Activated CD4-positive, alpha-beta memory T cell treated with anti-CD3 and anti-CD28 coated beads for 36 hours (primary cell): ENCODE measurements at regions not wholly inside any gene's neighbourhood (a gene's known extent, or its start where the extent isn't known, plus 50 kb on each side); places are given as distances from the start of the nearest gene placed in this dataset.
"Not testable (repeated sequence)": the region's sequence is repeated elsewhere in the genome, so short reads cannot be mapped to it uniquely, and the experiment has no call there.

Experiments
- CTCF ChIA-PET: fragments of 350-600 bp; sonication (Branson Sonifier 250); formaldehyde crosslinking; loops from one replicate; lab custom pipeline; 2021; ENCODE audit warnings: antibody characterized with exemption, inconsistent platforms; lab: Charles Lee
- POLR2A ChIA-PET: fragments of 350-600 bp; sonication (Branson Sonifier 250); formaldehyde crosslinking; loops from one replicate; lab custom pipeline; 2021; ENCODE audit warnings: antibody characterized with exemption; lab: Charles Lee
- DNase-seq: peaks from one replicate; pipeline ENCODE4 v3.0.0-alpha.2; 2020
- H3K27ac Mint-ChIP-seq: one replicate; pipeline ENCODE4 v1.8.0; 2021; ENCODE audit warnings: mixed read lengths
- H3K27me3 Mint-ChIP-seq: one replicate; pipeline ENCODE4 v1.8.0; 2021; ENCODE audit warnings: mixed read lengths
- H3K36me3 Mint-ChIP-seq: one replicate; pipeline ENCODE4 v1.8.0; 2021; ENCODE audit warnings: mixed read lengths
- H3K4me1 Mint-ChIP-seq: one replicate; pipeline ENCODE4 v1.8.0; 2021; ENCODE audit warnings: low read depth, mixed read lengths
- H3K4me3 Mint-ChIP-seq: one replicate; pipeline ENCODE4 v1.8.0; 2021; ENCODE audit warnings: mild to moderate bottlenecking, mixed read lengths
- H3K9me3 Mint-ChIP-seq: one replicate; pipeline ENCODE4 v1.8.0; 2021; ENCODE audit warnings: mixed read lengths
- intact Hi-C: fragments of 100-400 bp; cut with micrococcal nuclease; formaldehyde crosslinking; loops from one replicate; pipeline ENCODE4 v1.15.1; 2023

DNA sequence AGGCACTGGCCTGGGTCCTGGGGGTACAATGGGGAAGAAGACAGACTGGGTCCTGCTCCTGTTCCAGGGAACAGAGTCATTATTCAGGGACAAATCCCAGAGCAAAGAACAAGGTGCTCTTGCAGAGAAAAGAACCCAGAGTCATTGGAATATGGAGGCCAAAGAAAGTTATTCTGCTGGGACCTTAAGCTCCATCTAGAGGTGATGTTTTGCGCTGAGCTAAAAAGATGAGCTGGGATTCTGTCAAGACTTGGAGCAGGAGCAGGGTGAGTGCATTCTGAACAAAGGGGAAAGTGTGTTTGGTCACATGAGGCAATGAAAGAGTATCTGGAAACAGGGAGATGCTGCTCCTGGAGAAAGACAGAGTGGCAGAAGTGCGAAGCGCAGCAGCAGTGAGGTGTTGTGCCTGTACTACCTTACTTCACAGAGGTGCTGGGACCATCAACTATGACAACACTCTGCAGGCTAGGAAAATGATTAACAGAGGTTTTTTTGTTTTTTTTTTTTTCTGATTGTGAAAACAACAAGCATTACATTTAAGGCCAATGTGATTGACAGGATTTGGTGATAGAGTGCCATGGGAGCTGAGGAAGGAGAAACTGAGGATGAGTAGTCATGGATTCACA lies 95.3 kb upstream of the TNFSF11 start:
- intact Hi-C loops: loop anchor here (1.0 kb wide), 2 partner anchors 124 to 144 kb away; no protein-coding TSS in a partner anchor
- Mint-ChIP-seq H3K4me3 (no peak overlapping the region), H3K4me1 (peaks cover 23% of the 10 kb centered on the region), H3K27ac (no peak overlapping the region), H3K27me3 (no peaks in the 10 kb centered on the region), H3K36me3 (peaks cover 20% of the 10 kb centered on the region), H3K9me3 (peaks cover 9% of the 10 kb centered on the region)
- ChIA-PET POLR2A (no interaction called here), CTCF (interaction anchor here (0.7 to 2.7 kb wide), 8 partner anchors 14 to 145 kb away, joined by 3 to 20 read pairs (median 3); no protein-coding TSS in a partner anchor)
- DNase-seq: no peak

DNA sequence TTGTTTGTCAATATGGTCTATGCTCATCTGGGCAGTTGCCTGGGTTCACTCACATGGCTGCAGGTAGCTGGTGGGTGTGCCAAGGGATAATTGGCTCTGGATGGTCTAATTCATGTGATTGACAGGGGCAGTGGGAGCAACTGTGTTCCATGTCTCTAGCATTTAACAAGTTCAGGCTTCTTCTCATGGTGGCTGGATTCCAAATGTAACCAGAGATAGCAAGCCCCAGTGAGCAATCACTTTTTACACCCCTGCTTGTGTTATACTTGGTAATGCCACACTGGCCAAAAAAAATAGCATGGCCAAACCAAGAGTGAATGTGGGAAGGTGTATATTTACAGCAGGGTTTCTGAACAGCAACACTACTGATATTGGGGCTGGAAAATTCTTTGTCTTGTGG lies 89.6 kb upstream of the TNFSF11 start:
- no peak for DNase-seq
- ChIA-PET POLR2A (no interaction called here), CTCF (no interaction called here)
- Mint-ChIP-seq H3K27ac (no peak overlapping the region), H3K36me3 (peaks cover 11% of the 10 kb centered on the region), H3K4me1 (peaks cover 3% of the 10 kb centered on the region), H3K4me3 (no peak overlapping the region), H3K27me3 (no peaks in the 10 kb centered on the region), H3K9me3 (no peaks in the 10 kb centered on the region)
- intact Hi-C loops: no loop called here

DNA sequence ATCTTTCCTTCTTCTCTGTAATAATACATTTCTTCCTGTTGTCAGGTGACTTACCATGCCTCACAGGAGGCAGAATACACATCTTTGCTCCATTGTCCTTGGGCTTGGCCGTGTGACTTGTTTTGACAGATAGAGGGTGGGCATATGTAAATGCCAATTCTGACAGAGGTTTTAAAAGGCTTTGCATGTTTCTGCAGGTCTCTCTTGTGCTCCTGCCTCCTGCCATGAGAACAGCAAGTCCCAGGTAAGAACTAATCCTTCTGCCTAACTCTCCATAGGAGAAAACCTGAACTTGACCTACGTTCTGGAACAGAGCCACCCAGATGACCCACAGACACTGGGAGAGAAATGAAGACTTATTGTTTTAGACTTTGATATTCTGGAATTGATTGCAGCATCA lies 88.7 kb upstream of the TNFSF11 start:
- no peak for DNase-seq
- no peak overlapping the region for H3K27ac Mint-ChIP-seq
- peaks cover 9% of the 10 kb centered on the region for H3K36me3 Mint-ChIP-seq
- H3K27me3 Mint-ChIP-seq: no peaks in the 10 kb centered on the region
- H3K4me1 Mint-ChIP-seq: peaks cover 3% of the 10 kb centered on the region
- CTCF ChIA-PET: no interaction called here
- no peak overlapping the region for H3K4me3 Mint-ChIP-seq
- no peaks in the 10 kb centered on the region for H3K9me3 Mint-ChIP-seq
- intact Hi-C loops: no loop called here
- POLR2A ChIA-PET: no interaction called here

- DNase-seq: no peak
- H3K9me3 Mint-ChIP-seq: no peaks in the 10 kb centered on the region
- no peak overlapping the region for H3K4me3 Mint-ChIP-seq
- peaks cover 3% of the 10 kb centered on the region for H3K4me1 Mint-ChIP-seq
- H3K36me3 Mint-ChIP-seq: peaks cover 8% of the 10 kb centered on the region
- intact Hi-C loops: no loop called here
- ChIA-PET CTCF (no interaction called here), POLR2A (no interaction called here)
- no peak overlapping the region for H3K27ac Mint-ChIP-seq
- no peaks in the 10 kb centered on the region for H3K27me3 Mint-ChIP-seq
Measured at GRCh38 chr13:42486711-42487198, 87.2 kb upstream of the TNFSF11 start.

DNA sequence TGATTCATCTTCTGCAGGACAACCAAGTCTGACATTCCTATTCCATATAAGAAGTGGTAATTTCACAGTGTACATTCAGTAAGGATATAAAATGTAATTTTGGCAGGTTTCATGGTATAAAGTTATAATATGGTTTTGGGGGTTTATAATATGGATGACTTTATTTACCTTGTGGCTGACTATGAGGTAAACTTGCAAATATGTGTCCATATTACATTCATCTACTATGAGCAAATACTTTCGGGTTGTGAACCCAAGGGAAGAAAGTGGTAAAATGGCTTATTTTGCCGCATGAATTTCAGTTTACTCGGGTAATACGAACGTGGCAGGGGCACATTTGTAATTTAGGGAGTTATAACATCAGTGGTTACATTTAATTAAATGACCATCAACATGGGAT lies 86.7 kb upstream of the TNFSF11 start:
- Mint-ChIP-seq H3K27ac (no peak overlapping the region), H3K4me3 (no peak overlapping the region), H3K9me3 (no peaks in the 10 kb centered on the region), H3K4me1 (peaks cover 5% of the 10 kb centered on the region), H3K36me3 (peaks cover 8% of the 10 kb centered on the region), H3K27me3 (no peaks in the 10 kb centered on the region)
- POLR2A ChIA-PET: no interaction called here
- no peak for DNase-seq
- CTCF ChIA-PET: no interaction called here
- intact Hi-C loops: no loop called here

DNA sequence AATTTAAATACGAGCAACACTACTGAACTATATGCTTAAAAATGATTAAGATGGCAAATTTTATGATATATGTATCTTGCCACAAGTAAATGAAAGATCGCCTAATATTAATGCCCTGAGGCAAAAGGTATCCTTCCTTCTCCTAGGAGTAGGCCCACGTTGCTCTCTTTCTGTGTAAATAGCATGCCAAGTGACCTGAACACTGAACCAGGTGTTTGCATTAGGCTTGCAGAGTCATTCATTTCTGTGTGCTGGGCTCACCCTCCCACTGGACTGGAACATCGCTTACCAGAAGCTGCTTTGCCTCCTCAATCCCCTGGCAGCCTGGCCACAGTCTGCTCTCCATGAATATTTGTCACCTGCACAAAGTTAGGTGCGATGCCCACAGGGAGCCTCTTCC lies 83.3 kb upstream of the TNFSF11 start:
- no peaks in the 10 kb centered on the region for H3K27me3 Mint-ChIP-seq
- intact Hi-C loops: loop anchor here (10.0 kb wide), 3 partner anchors 504 to 604 kb away; partner anchors contain the start of gene EPSTI1
- peaks cover 4% of the 10 kb centered on the region for H3K36me3 Mint-ChIP-seq
- no peaks in the 10 kb centered on the region for H3K9me3 Mint-ChIP-seq
- peaks cover 33% of the 10 kb centered on the region for H3K4me1 Mint-ChIP-seq
- H3K27ac Mint-ChIP-seq: no peak overlapping the region
- H3K4me3 Mint-ChIP-seq: no peak overlapping the region
- POLR2A ChIA-PET: no interaction called here
- no peak for DNase-seq
- CTCF ChIA-PET: no interaction called here

GRCh38 chr13:42492372-42492920 lies 81.5 kb upstream of the TNFSF11 start:
- H3K36me3 Mint-ChIP-seq: no peaks in the 10 kb centered on the region
- no peak for DNase-seq
- POLR2A ChIA-PET: no interaction called here
- peaks cover 45% of the 10 kb centered on the region for H3K4me1 Mint-ChIP-seq
- CTCF ChIA-PET: interaction anchor here (1.2 kb wide), 1 partner anchor 14 kb away, joined by 3 read pairs; no protein-coding TSS in a partner anchor
- intact Hi-C loops: loop anchor here (10.0 kb wide), 3 partner anchors 502 to 602 kb away; partner anchors contain the start of gene EPSTI1
- H3K9me3 Mint-ChIP-seq: no peaks in the 10 kb centered on the region
- no peak overlapping the region for H3K4me3 Mint-ChIP-seq
- no peak overlapping the region for H3K27ac Mint-ChIP-seq
- no peaks in the 10 kb centered on the region for H3K27me3 Mint-ChIP-seq

DNA sequence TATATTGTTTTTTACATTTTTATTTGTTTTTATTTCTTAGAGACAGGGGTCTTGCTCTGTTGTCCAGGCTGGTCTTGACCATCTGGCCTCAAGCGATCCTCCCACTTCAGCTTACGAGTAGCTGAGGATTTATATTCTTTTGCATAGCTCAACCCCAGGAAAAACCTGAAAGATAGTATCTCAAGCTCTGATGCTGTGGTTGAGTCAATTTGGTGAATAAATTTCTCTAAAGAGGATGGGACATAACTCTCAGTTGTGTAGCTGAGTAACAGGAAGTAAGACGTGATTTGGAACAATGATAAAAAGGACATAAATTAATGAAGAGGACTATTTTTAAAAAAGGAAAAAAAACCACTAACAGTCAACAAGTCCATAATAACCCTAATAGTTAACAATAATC lies 79.8 kb upstream of the TNFSF11 start:
- intact Hi-C loops: loop anchor here (2.0 to 10.0 kb wide), 5 partner anchors 67 to 601 kb away; partner anchors contain the start of gene EPSTI1
- no peak for DNase-seq
- no peaks in the 10 kb centered on the region for H3K9me3 Mint-ChIP-seq
- ChIA-PET CTCF (interaction anchor here (0.9 to 2.1 kb wide), 7 partner anchors 16 to 476 kb away, joined by 3 to 5 read pairs (median 3); no protein-coding TSS in a partner anchor), POLR2A (interaction anchor here (0.6 to 2.5 kb wide), 10 partner anchors 74 to 1486 kb away, joined by 3 to 9 read pairs (median 4); no protein-coding TSS in a partner anchor)
- H3K27me3 Mint-ChIP-seq: no peaks in the 10 kb centered on the region
- H3K4me1 Mint-ChIP-seq: peaks cover 61% of the 10 kb centered on the region
- H3K4me3 Mint-ChIP-seq: peak overlapping the region; percentile 4
- peak overlapping the region; percentile 86 for H3K27ac Mint-ChIP-seq
- no peaks in the 10 kb centered on the region for H3K36me3 Mint-ChIP-seq

- peak overlapping the region; percentile 11 for H3K4me3 Mint-ChIP-seq
- peak overlapping the region; percentile 86 for H3K27ac Mint-ChIP-seq
- H3K36me3 Mint-ChIP-seq: peaks cover 2% of the 10 kb centered on the region
- H3K9me3 Mint-ChIP-seq: no peaks in the 10 kb centered on the region
- DNase-seq: no peak
- POLR2A ChIA-PET: interaction anchor here (0.6 to 2.9 kb wide), 7 partner anchors 75 to 467 kb away, joined by 3 to 11 read pairs (median 5); no protein-coding TSS in a partner anchor
- no peaks in the 10 kb centered on the region for H3K27me3 Mint-ChIP-seq
- CTCF ChIA-PET: interaction anchor here (0.7 to 2.1 kb wide), 3 partner anchors 98 to 475 kb away, joined by 3 to 5 read pairs (median 3); no protein-coding TSS in a partner anchor
- intact Hi-C loops: loop anchor here (1.0 to 10.0 kb wide), 9 partner anchors 66 to 600 kb away; partner anchors contain the start of genes EPSTI1 and VWA8
- peaks cover 61% of the 10 kb centered on the region for H3K4me1 Mint-ChIP-seq
Measured at GRCh38 chr13:42495255-42495654, 78.7 kb upstream of the TNFSF11 start.

GRCh38 chr13:42495751-42496150 lies 78.2 kb upstream of the TNFSF11 start:
- H3K9me3 Mint-ChIP-seq: peaks cover 3% of the 10 kb centered on the region
- DNase-seq: peak; percentile 47
- peak overlapping the region; percentile 3 for H3K4me3 Mint-ChIP-seq
- CTCF ChIA-PET: interaction anchor here (0.7 kb wide), 1 partner anchor 103 kb away, joined by 3 read pairs; no protein-coding TSS in a partner anchor
- H3K27me3 Mint-ChIP-seq: no peaks in the 10 kb centered on the region
- peaks cover 61% of the 10 kb centered on the region for H3K4me1 Mint-ChIP-seq
- intact Hi-C loops: loop anchor here (1.0 to 10.0 kb wide), 11 partner anchors 51 to 599 kb away; partner anchors contain the start of genes EPSTI1 and VWA8
- H3K36me3 Mint-ChIP-seq: peaks cover 5% of the 10 kb centered on the region
- POLR2A ChIA-PET: interaction anchor here (0.6 to 2.9 kb wide), 6 partner anchors 90 to 467 kb away, joined by 3 to 11 read pairs (median 5); no protein-coding TSS in a partner anchor
- H3K27ac Mint-ChIP-seq: peak overlapping the region; percentile 86

DNA sequence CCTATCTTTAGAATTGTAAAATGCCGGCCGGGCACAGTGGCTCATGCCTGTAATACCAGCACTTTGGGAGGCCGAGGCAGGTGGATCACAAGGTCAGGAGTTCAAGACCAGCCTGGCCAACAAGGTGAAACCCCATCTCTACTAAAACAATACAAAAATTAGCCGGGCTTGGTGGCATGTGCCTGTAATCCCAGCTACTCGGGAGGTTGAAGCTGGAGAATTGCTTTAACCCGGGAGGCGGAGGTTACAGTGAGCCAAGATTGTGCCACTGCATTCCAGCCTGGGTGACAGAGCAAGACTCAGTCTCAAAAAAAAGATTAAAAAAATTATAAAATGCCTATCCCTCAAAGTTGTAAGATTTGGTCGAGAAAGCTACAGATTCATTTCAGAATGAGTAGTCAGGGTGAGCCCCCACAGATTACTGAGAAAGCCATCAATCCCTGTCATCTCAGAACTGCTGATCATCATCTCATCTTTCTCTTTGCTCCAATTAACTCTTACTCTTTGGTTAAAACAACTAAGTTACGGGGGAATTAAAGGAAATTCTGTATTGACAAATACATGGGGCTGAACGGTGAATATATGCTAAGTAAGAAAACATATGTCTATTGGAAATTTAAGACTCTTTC lies 76.9 kb upstream of the TNFSF11 start:
- H3K27ac Mint-ChIP-seq: peak overlapping the region; percentile 86
- not testable (repeated sequence) for H3K27me3 Mint-ChIP-seq, H3K36me3 Mint-ChIP-seq, H3K4me3 Mint-ChIP-seq, H3K9me3 Mint-ChIP-seq
- DNase-seq: peak; percentile 44
- intact Hi-C loops: loop anchor here (1.0 to 10.0 kb wide), 15 partner anchors 50 to 1300 kb away; partner anchors contain the start of genes EPSTI1 and VWA8
- CTCF ChIA-PET: interaction anchor here (0.7 to 1.4 kb wide), 3 partner anchors 128 to 163 kb away, joined by 3 to 5 read pairs (median 3); no protein-coding TSS in a partner anchor
- POLR2A ChIA-PET: interaction anchor here (0.6 to 2.9 kb wide), 12 partner anchors 22 to 225 kb away, joined by 3 to 34 read pairs (median 5); partner anchors contain the start of gene AKAP11
- peaks cover 61% of the 10 kb centered on the region for H3K4me1 Mint-ChIP-seq
